ENCODE measurements at regions not wholly inside any gene's neighbourhood (a gene's known extent, or its start where the extent isn't known, plus 50 kb on each side); places are given as distances from the start of the nearest gene placed in this dataset.

- TF ChIP-seq CTCF (conservative IDR thresholded peaks at IDR 0.05) (no peak), ZFX (IDR thresholded peaks at IDR 0.05) (no peak)
Measured at GRCh38 chr7:116100626-116101025, 70.1 kb upstream of the TFEC start.

Data from C4-2B (cell line).